HG03095 (cell line): ENCODE measurements at regions not wholly inside any gene's neighbourhood (a gene's known extent, or its start where the extent isn't known, plus 50 kb on each side); places are given as distances from the start of the nearest gene placed in this dataset.

Experiments
- ATAC-seq: cut with Tn5 transposase; IDR thresholded peaks from one replicate; pipeline ENCODE4 v1.9.1; 2021; ENCODE audit warnings: moderate library complexity; ENCODE audit not compliant: unreplicated experiment

DNA sequence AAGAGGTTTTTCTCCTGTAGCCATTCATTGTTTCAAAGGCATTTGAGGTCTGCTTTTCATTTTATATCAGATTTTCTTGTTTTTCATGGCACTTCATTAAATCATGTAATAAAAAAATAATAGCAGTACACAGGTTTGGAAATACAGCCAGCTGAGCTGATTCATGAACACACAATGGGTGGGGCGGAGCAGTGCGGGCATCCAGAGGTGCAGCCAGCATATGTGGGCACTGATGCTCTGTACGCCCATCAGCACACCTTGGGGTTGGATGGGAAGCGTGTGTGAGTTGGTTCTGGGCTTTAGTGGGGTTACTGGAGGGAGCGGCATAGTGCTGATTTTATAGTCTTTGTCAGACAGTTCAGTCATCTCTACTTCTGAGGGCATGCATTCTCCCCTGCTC is 54.2 kb upstream of the IRX4 start:
- ATAC-seq, result no peak

GRCh38 chr5:1936413-1936812 is 53.7 kb upstream of the IRX4 start:
- no peak for ATAC-seq

DNA sequence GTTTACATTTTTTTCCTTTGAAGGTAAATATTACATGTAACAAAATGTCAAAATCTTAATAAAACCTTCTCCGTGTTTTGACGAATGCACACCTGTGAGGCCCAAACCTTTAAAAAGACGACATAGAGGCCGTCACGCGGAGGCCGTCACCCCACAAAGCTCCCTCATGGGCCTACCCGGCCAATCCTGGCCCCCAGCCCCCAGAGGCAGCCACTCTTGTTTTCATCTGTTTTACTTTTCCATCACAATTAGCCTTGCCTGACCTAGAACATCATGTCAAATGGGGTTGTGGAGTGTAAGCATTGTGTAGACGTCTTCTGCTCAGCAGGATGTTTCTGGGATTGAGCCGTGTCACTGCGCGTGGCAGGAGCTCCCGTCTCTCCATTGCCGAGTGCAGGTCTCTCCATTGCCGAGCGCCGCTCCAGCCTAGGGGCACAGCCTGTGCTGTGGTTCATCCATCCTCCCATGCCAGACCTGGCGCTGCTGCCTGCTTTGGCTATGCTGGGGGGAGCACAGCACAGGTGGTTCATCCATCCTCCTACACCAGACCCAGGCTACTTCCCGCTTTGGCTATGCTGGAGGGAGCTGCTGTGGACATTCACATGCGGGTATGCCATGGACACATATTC is 52.2 kb upstream of the IRX4 start:
- no peak for ATAC-seq

GRCh38 chr5:1934056-1934394 is 51.3 kb upstream of the IRX4 start:
- no peak for ATAC-seq

DNA sequence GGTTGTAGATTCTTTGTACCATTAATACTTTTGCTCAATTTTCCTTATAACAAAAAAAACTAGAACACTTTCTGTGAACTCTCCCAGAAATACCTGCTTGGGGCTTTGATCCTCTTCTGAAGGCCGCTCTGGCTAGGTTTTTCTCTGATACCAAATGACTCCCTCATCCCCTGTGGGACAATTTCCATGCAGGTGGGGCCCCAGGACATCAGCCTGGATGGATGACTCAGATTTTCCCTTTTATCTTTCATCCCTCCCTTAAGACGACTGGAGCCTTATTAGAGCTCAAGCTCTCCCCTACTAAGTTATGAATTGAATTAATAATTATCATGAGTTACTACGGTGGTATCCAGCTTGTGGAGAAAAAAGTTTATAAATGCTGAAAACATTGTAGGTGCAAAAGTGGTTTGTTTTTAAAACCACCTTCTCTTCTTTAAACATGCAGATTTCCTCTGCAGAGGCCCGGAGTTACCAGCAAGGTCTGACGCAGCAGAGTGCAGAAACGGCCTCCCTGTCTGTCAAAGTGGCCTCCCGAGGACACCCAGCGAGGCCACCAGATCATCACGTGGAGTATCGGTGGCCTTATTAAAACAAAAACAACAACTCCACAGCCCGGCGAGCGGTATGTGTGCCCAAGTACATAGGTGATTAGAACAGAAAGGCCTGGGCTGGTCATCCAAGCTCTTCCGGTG is 50.8 kb upstream of the IRX4 start:
- no peak for ATAC-seq
